GM04503 (cell line): ENCODE measurements at regions not wholly inside any gene's neighbourhood (a gene's known extent, or its start where the extent isn't known, plus 50 kb on each side); places are given as distances from the start of the nearest gene placed in this dataset.

Experiments used
- DNase-seq: peaks from one replicate; pipeline ENCODE4 v3.0.0-alpha.2; 2012; ENCODE audit warnings: low read depth

- no peak for DNase-seq
Observed at GRCh38 chr1:229822026-229822425, 196.0 kb downstream of the URB2 start.

- no peak for DNase-seq
Observed at GRCh38 chr1:229825042-229825441, 199.0 kb downstream of the URB2 start.

GRCh38 chr1:229828461-229828860 is 202.4 kb downstream of the URB2 start:
- no peak for DNase-seq

GRCh38 chr1:229832695-229833094 is 206.6 kb downstream of the URB2 start:
- no peak for DNase-seq

- DNase-seq: no peak
Observed at GRCh38 chr1:229834230-229834629, 208.2 kb downstream of the URB2 start.

GRCh38 chr1:229835226-229835625 is 209.2 kb downstream of the URB2 start:
- DNase-seq: no peak

- DNase-seq: no peak
Observed at GRCh38 chr1:229836324-229836723, 210.3 kb downstream of the URB2 start.

- no peak for DNase-seq
Observed at GRCh38 chr1:229838204-229838603, 212.2 kb downstream of the URB2 start.

GRCh38 chr1:229839800-229840199 is 213.8 kb downstream of the URB2 start:
- DNase-seq: no peak

GRCh38 chr1:229841230-229841629 is 215.2 kb downstream of the URB2 start:
- no peak for DNase-seq

- no peak for DNase-seq
Observed at GRCh38 chr1:229842302-229843255, 216.5 kb downstream of the URB2 start.

- DNase-seq: no peak
Observed at GRCh38 chr1:229843627-229844238, 217.7 kb downstream of the URB2 start.

GRCh38 chr1:229844675-229845074 is 218.6 kb downstream of the URB2 start:
- DNase-seq: no peak

- no peak for DNase-seq
Observed at GRCh38 chr1:229845410-229846138, 219.5 kb downstream of the URB2 start.

- DNase-seq: no peak
Observed at GRCh38 chr1:229846351-229846750, 220.3 kb downstream of the URB2 start.

- DNase-seq: no peak
Observed at GRCh38 chr1:229848752-229849677, 218.0 kb upstream of the GALNT2 start.

- no peak for DNase-seq
Observed at GRCh38 chr1:229851511-229851910, 215.5 kb upstream of the GALNT2 start.

GRCh38 chr1:229853751-229854150 is 213.3 kb upstream of the GALNT2 start:
- no peak for DNase-seq

GRCh38 chr1:229854620-229855019 is 212.4 kb upstream of the GALNT2 start:
- DNase-seq: no peak

- no peak for DNase-seq
Observed at GRCh38 chr1:229856009-229856650, 210.9 kb upstream of the GALNT2 start.

- DNase-seq: no peak
Observed at GRCh38 chr1:229857585-229857984, 209.5 kb upstream of the GALNT2 start.
